Stomach smooth muscle (tissue), 2 donors: ENCODE measurements at regions not wholly inside any gene's neighbourhood (a gene's known extent, or its start where the extent isn't known, plus 50 kb on each side); places are given as distances from the start of the nearest gene placed in this dataset.

Experiments
- H3K27ac ChIP-seq: one replicate; pipeline ENCODE4 v1.7.0; 2013; ENCODE audit warnings: mild to moderate bottlenecking, low read length, inconsistent platforms
- H3K27me3 ChIP-seq, 2 donors: one replicate each; pipeline ENCODE4 v1.7.0; 2013; ENCODE audit warnings: low read length in 2 of 2; ENCODE audit not compliant: insufficient read depth in 2 of 2, control insufficient read depth in 1 of 2
- H3K36me3 ChIP-seq, 2 donors: one replicate each; pipeline ENCODE4 v1.7.0; 2013; ENCODE audit warnings: low read length in 2 of 2; ENCODE audit not compliant: control insufficient read depth in 2 of 2, insufficient read depth in 2 of 2
- H3K4me1 ChIP-seq: one replicate; pipeline ENCODE4 v1.7.0; 2013; ENCODE audit warnings: low read length; ENCODE audit not compliant: control insufficient read depth, insufficient read depth
- H3K4me3 ChIP-seq, 2 donors: one replicate each; pipeline ENCODE4 v1.7.0; 2013; ENCODE audit warnings: low read length in 2 of 2
- H3K9ac ChIP-seq, 2 donors: one replicate each; pipeline ENCODE4 v1.7.0; 2013; ENCODE audit warnings: low read length in 2 of 2, mild to moderate bottlenecking in 1 of 2
- H3K9me3 ChIP-seq, 2 donors: one replicate each; pipeline ENCODE4 v1.7.0; 2013; ENCODE audit warnings: low read length in 2 of 2; ENCODE audit not compliant: control insufficient read depth in 2 of 2
- donor health status: healthy.
- donor health status: Pancreatic carcinoma.

- Histone ChIP-seq H3K4me1 (no peaks in the 10 kb centered on the region), H3K4me3 (no peak overlapping the region), H3K27me3 (no peaks in the 10 kb centered on the region)
These were observed 634.7 kb upstream of the BOD1L1 start for GRCh38 chr4:14262221-14262620.

GRCh38 chr4:14264437-14264836, 636.9 kb upstream of the BOD1L1 start:
- H3K4me3 ChIP-seq, result no peak overlapping the region
- no peaks in the 10 kb centered on the region for H3K27me3 ChIP-seq
- no peaks in the 10 kb centered on the region for H3K4me1 ChIP-seq
- no peak overlapping the region for H3K9ac ChIP-seq
- no peaks in the 10 kb centered on the region for H3K36me3 ChIP-seq
- no peaks in the 10 kb centered on the region for H3K9me3 ChIP-seq
- no peak overlapping the region for H3K27ac ChIP-seq

More at GRCh38 chr4:14262221-14262620, 634.7 kb upstream of the BOD1L1 start:
- Histone ChIP-seq H3K27ac (no peak overlapping the region), H3K36me3 (no peaks in the 10 kb centered on the region), H3K9ac (no peak overlapping the region), H3K9me3 (no peaks in the 10 kb centered on the region)

DNA sequence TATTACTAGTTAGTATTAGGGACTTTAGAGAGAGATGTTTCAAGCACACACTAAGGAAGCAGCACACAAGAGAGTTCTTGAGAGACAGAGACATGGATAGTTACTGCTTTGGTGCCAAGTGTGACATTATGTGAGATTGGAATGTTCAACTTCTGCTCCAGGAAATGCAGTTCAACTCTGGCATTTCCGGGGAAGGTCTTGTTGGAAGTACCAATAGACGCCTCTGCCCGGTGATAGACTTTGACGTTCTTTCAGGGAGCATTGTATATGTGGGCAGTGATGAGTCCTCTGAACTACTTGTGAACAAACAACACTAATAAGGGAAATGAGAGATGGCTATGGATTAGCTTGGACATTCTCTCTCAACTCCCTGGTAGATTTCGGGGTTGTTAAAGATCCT, 638.1 kb upstream of the BOD1L1 start:
- no peak overlapping the region for H3K27ac ChIP-seq
- no peak overlapping the region for H3K9ac ChIP-seq
- no peaks in the 10 kb centered on the region for H3K9me3 ChIP-seq
- no peak overlapping the region for H3K4me3 ChIP-seq
- no peaks in the 10 kb centered on the region for H3K4me1 ChIP-seq
- H3K36me3 ChIP-seq, result no peaks in the 10 kb centered on the region
- H3K27me3 ChIP-seq, result no peaks in the 10 kb centered on the region

GRCh38 chr4:14267373-14268060, 640.0 kb upstream of the BOD1L1 start:
- H3K27me3 ChIP-seq, result no peaks in the 10 kb centered on the region
- H3K9me3 ChIP-seq, result no peaks in the 10 kb centered on the region
- no peaks in the 10 kb centered on the region for H3K36me3 ChIP-seq
- H3K4me1 ChIP-seq, result no peaks in the 10 kb centered on the region
- H3K9ac ChIP-seq, result no peak overlapping the region
- H3K4me3 ChIP-seq, result no peak overlapping the region
- no peak overlapping the region for H3K27ac ChIP-seq

DNA sequence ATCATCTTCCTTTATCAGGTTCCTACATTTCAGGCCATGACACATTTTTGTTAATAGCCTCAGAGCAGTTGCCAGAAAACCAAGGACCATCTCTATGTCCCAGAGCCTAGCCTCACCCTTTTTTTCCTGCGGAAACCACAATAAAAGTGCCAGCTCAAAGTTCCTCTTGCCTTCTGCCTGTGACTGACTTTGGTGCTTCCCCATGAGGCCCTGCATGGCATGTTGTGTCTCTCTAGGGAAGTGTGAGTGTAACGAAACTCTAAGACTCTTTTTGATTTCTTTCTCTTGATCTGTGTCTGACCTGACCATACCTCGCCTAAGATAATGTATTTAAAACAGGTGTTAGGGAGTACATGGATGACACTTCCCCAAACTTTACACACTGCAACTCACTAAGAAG, 642.3 kb upstream of the BOD1L1 start:
- H3K27me3 ChIP-seq, result no peaks in the 10 kb centered on the region

GRCh38 chr4:14272206-14272605, 644.7 kb upstream of the BOD1L1 start:
- no peaks in the 10 kb centered on the region for H3K4me1 ChIP-seq
- H3K9me3 ChIP-seq, result no peaks in the 10 kb centered on the region
- H3K27me3 ChIP-seq, result no peaks in the 10 kb centered on the region
- no peak overlapping the region for H3K4me3 ChIP-seq
- no peak overlapping the region for H3K27ac ChIP-seq
- H3K9ac ChIP-seq, result no peak overlapping the region
- H3K36me3 ChIP-seq, result no peaks in the 10 kb centered on the region

More for the DNA sequence above, 642.3 kb upstream of the BOD1L1 start:
- H3K9ac ChIP-seq, result no peak overlapping the region
- no peaks in the 10 kb centered on the region for H3K36me3 ChIP-seq
- H3K9me3 ChIP-seq, result no peaks in the 10 kb centered on the region
- no peak overlapping the region for H3K4me3 ChIP-seq
- H3K27ac ChIP-seq, result no peak overlapping the region
- no peaks in the 10 kb centered on the region for H3K4me1 ChIP-seq

GRCh38 chr4:14277505-14277904, 650.0 kb upstream of the BOD1L1 start:
- Histone ChIP-seq H3K36me3 (no peaks in the 10 kb centered on the region), H3K9me3 (no peaks in the 10 kb centered on the region), H3K27me3 (no peaks in the 10 kb centered on the region)

DNA sequence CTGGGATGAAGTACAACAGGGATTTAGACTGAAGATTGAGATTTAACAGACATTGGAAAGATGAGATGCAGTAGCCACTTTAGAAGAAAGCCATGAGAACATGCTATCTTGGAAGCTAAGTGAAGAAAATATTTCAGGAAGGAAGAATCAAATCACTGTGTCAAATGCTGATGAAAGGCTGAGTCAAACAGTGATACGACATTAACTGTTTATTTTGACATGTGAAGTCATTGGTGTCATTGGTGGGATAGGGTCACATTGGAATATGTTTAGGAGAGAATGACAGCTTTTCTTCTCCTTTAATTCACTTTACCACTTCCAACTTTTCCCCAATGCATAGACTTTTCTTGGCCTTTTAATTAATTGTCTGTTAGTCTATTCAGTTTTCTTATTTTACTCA, 653.0 kb upstream of the BOD1L1 start:
- Histone ChIP-seq H3K27me3 (no peaks in the 10 kb centered on the region), H3K9ac (no peak overlapping the region), H3K4me1 (no peaks in the 10 kb centered on the region), H3K36me3 (no peaks in the 10 kb centered on the region), H3K4me3 (no peak overlapping the region), H3K27ac (no peak overlapping the region), H3K9me3 (no peaks in the 10 kb centered on the region)

More at GRCh38 chr4:14277505-14277904, 650.0 kb upstream of the BOD1L1 start:
- Histone ChIP-seq H3K4me1 (no peaks in the 10 kb centered on the region), H3K9ac (no peak overlapping the region), H3K4me3 (no peak overlapping the region), H3K27ac (no peak overlapping the region)

- H3K9me3 ChIP-seq, result no peaks in the 10 kb centered on the region
- H3K9ac ChIP-seq, result no peak overlapping the region
- no peaks in the 10 kb centered on the region for H3K27me3 ChIP-seq
- H3K4me3 ChIP-seq, result no peak overlapping the region
- H3K27ac ChIP-seq, result no peak overlapping the region
- H3K4me1 ChIP-seq, result no peaks in the 10 kb centered on the region
- H3K36me3 ChIP-seq, result no peaks in the 10 kb centered on the region
These were observed 657.1 kb upstream of the BOD1L1 start for GRCh38 chr4:14284578-14284977.

GRCh38 chr4:14289708-14290107, 662.2 kb upstream of the BOD1L1 start:
- Histone ChIP-seq H3K4me3 (no peak overlapping the region), H3K27me3 (no peaks in the 10 kb centered on the region), H3K36me3 (no peaks in the 10 kb centered on the region), H3K4me1 (no peaks in the 10 kb centered on the region), H3K27ac (no peak overlapping the region), H3K9ac (no peak overlapping the region), H3K9me3 (no peaks in the 10 kb centered on the region)

- Histone ChIP-seq H3K27ac (no peak overlapping the region), H3K36me3 (no peaks in the 10 kb centered on the region), H3K4me1 (no peaks in the 10 kb centered on the region)
These were observed 666.1 kb upstream of the BOD1L1 start for GRCh38 chr4:14293582-14293981.

More at GRCh38 chr4:14293582-14293981, 666.1 kb upstream of the BOD1L1 start:
- Histone ChIP-seq H3K9me3 (no peaks in the 10 kb centered on the region), H3K4me3 (no peak overlapping the region), H3K9ac (no peak overlapping the region), H3K27me3 (no peaks in the 10 kb centered on the region)
